ENCODE measurements at regions not wholly inside any gene's neighbourhood (a gene's known extent, or its start where the extent isn't known, plus 50 kb on each side); places are given as distances from the start of the nearest gene placed in this dataset.
"Not testable (repeated sequence)": the region's sequence is repeated elsewhere in the genome, so short reads cannot be mapped to it uniquely, and the experiment has no call there.

GRCh38 chr11:81286959-81287358 is 1446.7 kb downstream of the FAM181B start:
- no peak for DNase-seq
- in situ Hi-C loops (cut with MboI; ENCODE audit: low sequenced_read_pairs in 4 of 4) = no loop called here

GRCh38 chr11:81286550-81286949 is 1447.1 kb downstream of the FAM181B start:
- Histone ChIP-seq H3K9me3 (no peaks in the 10 kb centered on the region), H3K4me1 (no peaks in the 10 kb centered on the region), H3K36me3 (no peaks in the 10 kb centered on the region), H3K27me3 (no peaks in the 10 kb centered on the region), H3K27ac (no peak overlapping the region), H3K4me3 (no peak overlapping the region)
- in situ Hi-C loops (cut with MboI; ENCODE audit: low sequenced_read_pairs in 4 of 4) (no loop called here), intact Hi-C loops (cut with DNase I; ENCODE audit: low total_unique reads) (no loop called here)
- TF ChIP-seq POLR2A (IDR thresholded peaks at IDR 0.05) (no peak), CTCF (IDR thresholded peaks at IDR 0.05 in 4 of 5, conservative IDR thresholded peaks at IDR 0.05 in 1 of 5) (no peak)
- ATAC-seq (no peak), DNase-seq (no peak)

More at GRCh38 chr11:81286959-81287358, 1446.7 kb downstream of the FAM181B start:
- H3K9me3 ChIP-seq = no peaks in the 10 kb centered on the region
- H3K36me3 ChIP-seq = no peaks in the 10 kb centered on the region
- no peak for ATAC-seq
- H3K4me1 ChIP-seq = no peaks in the 10 kb centered on the region
- no peak overlapping the region for H3K4me3 ChIP-seq
- no peak overlapping the region for H3K27ac ChIP-seq
- H3K27me3 ChIP-seq = no peaks in the 10 kb centered on the region
- no peak for TF ChIP-seq POLR2A (IDR thresholded peaks at IDR 0.05)
- TF ChIP-seq CTCF (IDR thresholded peaks at IDR 0.05 in 4 of 5, conservative IDR thresholded peaks at IDR 0.05 in 1 of 5) = no peak
- intact Hi-C loops (cut with DNase I; ENCODE audit: low total_unique reads) = no loop called here

GRCh38 chr11:81280228-81280627 is 1453.4 kb downstream of the FAM181B start:
- in situ Hi-C loops (cut with MboI; ENCODE audit: low sequenced_read_pairs in 4 of 4); H3K27ac ChIP-seq; DNase-seq; ATAC-seq; H3K36me3 ChIP-seq; H3K4me1 ChIP-seq; H3K27me3 ChIP-seq; H3K9me3 ChIP-seq; intact Hi-C loops (cut with DNase I; ENCODE audit: low total_unique reads); H3K4me3 ChIP-seq: not testable (repeated sequence)

- no peak overlapping the region for H3K4me3 ChIP-seq
- no peak for DNase-seq
- no peak overlapping the region for H3K27ac ChIP-seq
- no peaks in the 10 kb centered on the region for H3K4me1 ChIP-seq
- ATAC-seq = no peak
- intact Hi-C loops (cut with DNase I; ENCODE audit: low total_unique reads) (no loop called here), in situ Hi-C loops (cut with MboI; ENCODE audit: low sequenced_read_pairs in 4 of 4) (no loop called here)
- no peak for TF ChIP-seq POLR2A (IDR thresholded peaks at IDR 0.05)
- TF ChIP-seq CTCF (IDR thresholded peaks at IDR 0.05 in 4 of 5, conservative IDR thresholded peaks at IDR 0.05 in 1 of 5) = no peak
- no peaks in the 10 kb centered on the region for H3K36me3 ChIP-seq
- H3K9me3 ChIP-seq = no peaks in the 10 kb centered on the region
- H3K27me3 ChIP-seq = no peaks in the 10 kb centered on the region
Measured at GRCh38 chr11:81278991-81279390, 1454.7 kb downstream of the FAM181B start.

- no peaks in the 10 kb centered on the region for H3K4me1 ChIP-seq
- in situ Hi-C loops (cut with MboI; ENCODE audit: low sequenced_read_pairs in 4 of 4) (no loop called here), intact Hi-C loops (cut with DNase I; ENCODE audit: low total_unique reads) (no loop called here)
- H3K36me3 ChIP-seq = no peaks in the 10 kb centered on the region
- no peak overlapping the region for H3K27ac ChIP-seq
- no peaks in the 10 kb centered on the region for H3K9me3 ChIP-seq
- H3K4me3 ChIP-seq = no peak overlapping the region
- TF ChIP-seq CTCF (IDR thresholded peaks at IDR 0.05 in 4 of 5, conservative IDR thresholded peaks at IDR 0.05 in 1 of 5) (no peak), POLR2A (IDR thresholded peaks at IDR 0.05) (no peak)
- no peaks in the 10 kb centered on the region for H3K27me3 ChIP-seq
- DNase-seq (no peak), ATAC-seq (no peak)
Measured at GRCh38 chr11:81270686-81271085, 1463.0 kb downstream of the FAM181B start.

Measured in gastrocnemius medialis (tissue), 4 donors.